NCI-H1417 treated with DMSO at 0.1 percent for 48 hours (cell line): ENCODE measurements at regions not wholly inside any gene's neighbourhood (a gene's known extent, or its start where the extent isn't known, plus 50 kb on each side); places are given as distances from the start of the nearest gene placed in this dataset.

Source experiments
- DNase-seq: peaks from one replicate; lab custom pipeline; 2025; lab: John Stamatoyannopoulos, UW

- no peak for DNase-seq
These were observed 688.5 kb downstream of the MATN1 start for GRCh38 chr1:30034627-30035521.

DNA sequence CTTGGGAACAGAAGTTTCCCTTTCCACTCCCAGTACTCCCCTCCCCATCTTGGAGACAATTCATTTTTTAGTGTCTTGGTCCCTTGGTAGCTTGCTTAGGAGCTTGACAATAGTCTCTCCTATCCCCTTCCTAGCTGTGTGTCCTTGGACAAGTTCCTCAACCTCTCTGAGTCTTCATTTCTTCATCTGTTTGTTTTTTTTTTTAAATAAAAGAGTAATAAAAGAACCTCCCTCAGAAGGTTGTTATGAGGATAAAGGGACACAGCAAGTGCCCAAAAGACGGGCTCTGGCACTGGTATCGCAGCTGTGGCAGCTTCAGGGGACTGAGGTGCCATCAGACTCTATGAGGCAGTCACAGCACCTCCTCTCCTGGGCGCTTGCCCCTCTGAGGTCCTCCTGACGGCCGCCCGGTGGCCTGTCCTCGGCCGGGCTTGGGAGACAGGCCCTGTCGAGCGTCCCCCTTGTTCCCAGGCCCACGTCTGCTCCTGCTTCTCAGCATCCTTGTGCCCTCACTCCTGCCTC is 689.2 kb downstream of the MATN1 start:
- DNase-seq = no peak

DNA sequence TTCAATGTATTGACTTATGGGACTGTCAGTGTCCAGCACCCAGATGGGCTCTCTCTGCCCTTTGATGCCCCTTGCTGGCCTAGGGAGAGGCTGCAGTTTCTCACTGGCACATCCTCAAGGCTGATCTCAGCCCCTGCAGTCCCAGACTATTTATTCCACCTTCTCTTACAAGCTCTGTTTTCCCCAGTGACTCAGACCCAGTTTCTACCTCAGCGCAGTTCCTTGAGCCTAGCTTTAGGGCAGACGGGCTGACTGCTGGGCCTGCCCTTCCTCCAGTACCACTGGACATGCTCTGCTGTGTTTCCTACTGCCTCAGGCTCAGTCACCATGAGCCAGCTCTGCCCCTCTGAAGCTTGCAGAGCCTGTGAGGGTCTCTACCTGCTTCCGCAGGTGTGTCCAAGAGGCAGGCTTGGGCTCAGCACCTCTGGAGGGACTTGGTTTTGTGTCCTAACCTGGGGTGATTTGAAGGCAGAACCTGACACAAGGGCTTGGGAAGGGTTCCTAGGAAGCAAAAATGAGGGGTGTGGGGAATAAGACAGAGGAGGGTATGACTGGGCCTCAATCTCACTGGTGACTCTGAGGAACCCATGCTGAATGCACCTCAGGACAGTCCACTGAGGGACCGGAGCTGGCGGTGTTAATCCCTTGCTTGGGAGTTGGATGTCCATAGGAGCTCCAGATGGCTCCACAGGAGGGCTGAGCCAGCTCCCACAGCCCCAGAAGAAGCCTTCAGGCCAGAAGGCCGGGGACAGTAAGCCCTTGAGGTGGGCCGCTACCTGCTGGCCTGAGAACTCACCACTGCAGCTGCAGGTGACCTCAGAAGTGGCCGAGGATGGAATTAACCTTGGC is 689.9 kb downstream of the MATN1 start:
- DNase-seq = no peak

GRCh38 chr1:30032302-30032701 is 691.1 kb downstream of the MATN1 start:
- no peak for DNase-seq

- no peak for DNase-seq
These were observed 693.7 kb downstream of the MATN1 start for GRCh38 chr1:30029677-30030076.

DNA sequence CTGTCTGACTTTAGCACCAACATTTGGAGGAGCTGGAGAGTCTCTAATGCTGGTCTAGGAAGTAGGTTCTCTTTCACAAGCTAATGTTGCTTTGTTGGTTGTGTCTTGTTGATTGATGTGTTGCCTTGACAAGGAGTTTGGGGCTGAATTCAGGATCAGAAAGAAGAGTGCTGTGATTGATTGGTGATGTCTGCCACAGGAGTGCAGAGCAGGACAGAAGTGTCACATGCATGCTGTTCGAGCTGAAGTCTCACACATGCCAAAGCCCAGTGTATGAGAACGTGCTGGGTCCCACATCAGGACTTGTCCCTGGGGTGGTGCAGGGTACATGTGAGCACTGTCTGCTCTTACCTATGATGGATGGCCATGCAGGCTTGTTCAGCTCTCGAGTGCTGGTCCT is 694.4 kb downstream of the MATN1 start:
- no peak for DNase-seq

DNA sequence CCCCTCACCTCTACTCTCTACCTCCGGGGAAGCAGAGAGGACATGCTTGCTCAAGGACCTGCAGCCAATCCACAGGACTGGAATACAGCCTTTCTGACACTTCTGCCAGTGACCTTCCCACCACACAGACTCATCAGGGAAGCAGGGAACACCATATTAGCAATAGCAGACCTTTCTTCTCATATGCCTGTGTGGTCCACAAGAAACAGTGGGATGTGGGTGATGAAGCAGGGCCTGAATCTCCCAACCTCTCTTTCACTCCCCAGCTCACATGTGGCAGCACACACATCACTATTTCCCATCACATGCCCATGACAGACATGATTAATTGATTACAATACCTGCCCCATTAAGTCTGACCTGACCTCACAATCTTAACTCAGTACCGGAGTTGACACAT is 695.1 kb downstream of the MATN1 start:
- no peak for DNase-seq

- no peak for DNase-seq
These were observed 696.1 kb downstream of the MATN1 start for GRCh38 chr1:30027247-30027646.

- no peak for DNase-seq
These were observed 698.8 kb downstream of the MATN1 start for GRCh38 chr1:30024411-30025195.

DNA sequence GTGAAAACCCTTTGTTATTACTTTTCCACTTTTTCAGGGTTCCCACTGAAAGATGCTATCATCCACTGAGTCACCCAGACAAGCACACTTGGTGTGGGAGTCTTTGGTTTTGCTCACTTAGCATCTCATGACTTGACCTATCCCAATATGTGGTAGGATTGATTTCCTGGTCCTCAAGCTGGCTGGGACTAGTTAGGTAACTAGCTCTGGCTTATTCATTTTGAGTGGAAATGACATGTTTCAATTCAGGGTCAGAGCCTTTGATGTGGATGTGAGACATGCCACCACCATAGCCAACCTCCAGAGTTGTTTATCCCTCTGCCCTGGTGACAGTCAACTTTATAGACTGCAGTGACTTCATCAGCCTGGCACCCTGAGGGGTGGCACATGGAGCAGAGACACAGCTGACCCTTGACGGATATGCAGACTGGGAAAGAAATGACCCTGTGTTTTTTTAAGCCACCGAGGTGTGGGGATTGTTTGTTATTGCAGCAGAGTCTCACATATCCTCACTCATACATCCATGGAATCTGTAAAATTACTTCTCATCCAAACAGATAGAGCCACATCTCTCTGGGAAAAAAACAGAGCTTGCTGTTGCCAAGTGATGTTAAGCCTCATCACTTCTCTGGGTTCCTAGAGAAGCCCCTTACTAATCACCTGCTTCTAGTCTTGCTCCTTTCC is 699.9 kb downstream of the MATN1 start:
- no peak for DNase-seq

DNA sequence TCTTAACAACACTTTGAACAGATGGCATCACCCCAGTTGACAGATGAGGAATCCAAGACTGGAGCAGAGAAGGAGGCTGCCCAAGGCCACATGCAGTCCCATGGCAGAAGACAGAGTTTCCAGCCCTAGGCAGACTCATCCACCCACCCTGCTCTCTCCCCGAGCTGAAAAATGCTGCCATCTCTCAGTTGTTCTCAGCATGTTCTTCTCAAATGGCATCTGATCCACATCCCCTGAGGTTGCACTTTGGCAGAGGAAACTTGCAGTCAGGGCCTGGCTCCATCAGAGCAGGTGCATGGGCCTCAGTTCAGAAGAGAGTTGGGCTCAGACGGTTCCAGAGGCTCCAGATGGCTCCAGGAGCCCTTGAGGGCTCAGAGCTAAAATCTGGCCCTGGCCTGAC is 709.4 kb downstream of the MATN1 start:
- DNase-seq = no peak

- no peak for DNase-seq
These were observed 710.6 kb downstream of the MATN1 start for GRCh38 chr1:30012455-30013440.

- no peak for DNase-seq
These were observed 711.4 kb downstream of the MATN1 start for GRCh38 chr1:30011970-30012369.

DNA sequence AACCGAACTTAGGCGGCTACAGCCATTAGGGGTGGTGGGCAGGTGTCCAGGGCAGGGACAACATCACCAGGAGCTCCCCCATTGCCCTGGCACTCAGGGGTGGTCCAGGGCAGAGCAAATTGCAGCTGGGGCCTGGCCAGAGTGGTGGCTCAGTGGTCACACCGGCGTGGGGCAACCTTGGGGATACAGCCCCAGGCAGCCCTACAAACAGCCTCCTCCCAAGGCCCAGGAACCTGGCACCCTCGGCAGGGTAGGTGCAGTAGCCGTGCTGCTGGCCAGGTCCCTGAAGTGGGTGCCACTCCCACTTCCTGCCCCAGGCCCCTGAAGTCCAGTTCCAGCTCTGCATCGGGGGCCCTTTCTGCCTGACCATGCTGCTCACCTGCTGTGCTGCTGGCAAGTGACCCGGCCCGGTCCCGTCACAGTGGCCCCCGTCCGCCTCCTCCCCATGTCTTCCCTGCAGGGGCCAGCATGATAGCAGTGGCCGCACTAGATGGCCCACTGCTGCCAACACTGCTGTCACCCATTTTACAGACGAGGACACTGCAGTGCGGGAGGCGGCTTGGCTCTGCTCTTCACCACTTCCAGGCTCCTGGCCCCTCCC is 712.8 kb downstream of the MATN1 start:
- DNase-seq = no peak

DNA sequence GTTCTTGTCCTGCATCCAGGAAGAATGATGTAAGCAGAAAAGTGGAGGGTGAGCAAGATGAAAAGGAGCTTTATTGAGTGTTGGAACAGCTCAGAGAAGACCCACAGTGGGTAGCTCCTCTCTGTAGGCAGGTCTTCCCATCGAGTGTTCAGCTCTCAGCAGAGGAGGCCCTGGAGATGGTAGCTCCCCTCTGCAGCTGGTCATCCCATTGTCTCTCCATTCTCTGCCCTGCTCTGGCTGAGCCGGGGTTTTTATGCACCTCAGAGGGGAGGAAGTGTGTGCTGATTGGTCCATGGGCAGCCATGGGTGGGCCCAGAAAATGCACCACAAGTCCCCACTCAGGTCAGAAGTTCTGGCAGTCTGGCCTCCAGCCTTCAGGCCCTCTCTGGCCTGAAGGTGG is 713.7 kb downstream of the MATN1 start:
- no peak for DNase-seq

DNA sequence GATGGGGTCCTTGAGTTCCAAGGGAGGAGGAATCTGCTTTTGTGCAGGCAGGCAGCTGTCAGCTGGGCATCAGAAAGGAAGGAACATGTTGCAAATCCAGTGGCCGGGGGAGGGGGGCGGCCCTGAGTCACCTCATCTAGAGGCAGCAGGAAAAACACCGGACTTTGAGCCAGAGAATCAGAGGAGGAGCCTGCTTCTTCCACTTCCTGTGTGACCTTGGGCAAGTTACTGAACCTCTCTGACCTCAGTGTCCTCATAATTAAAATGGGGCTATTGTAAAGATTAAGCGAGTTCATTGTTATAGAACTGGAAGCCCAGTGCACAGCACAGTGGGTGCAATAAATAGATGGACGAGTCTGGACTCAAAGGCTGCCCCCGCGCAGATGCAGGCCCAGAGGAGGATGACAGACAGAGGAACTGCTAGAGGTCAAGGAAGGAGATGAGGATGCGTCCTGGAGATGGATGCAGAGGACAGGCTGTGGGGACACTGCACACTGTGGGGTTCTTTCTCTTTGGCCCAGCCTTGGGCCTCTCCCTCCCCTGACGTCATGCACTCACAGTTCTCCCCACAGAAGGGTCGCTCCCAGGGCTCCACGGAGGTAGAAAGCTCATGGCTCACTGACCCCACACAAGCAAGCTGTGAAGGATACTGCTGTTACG is 714.3 kb downstream of the MATN1 start:
- DNase-seq = no peak

GRCh38 chr1:30008372-30008997 is 714.9 kb downstream of the MATN1 start:
- DNase-seq = no peak

DNA sequence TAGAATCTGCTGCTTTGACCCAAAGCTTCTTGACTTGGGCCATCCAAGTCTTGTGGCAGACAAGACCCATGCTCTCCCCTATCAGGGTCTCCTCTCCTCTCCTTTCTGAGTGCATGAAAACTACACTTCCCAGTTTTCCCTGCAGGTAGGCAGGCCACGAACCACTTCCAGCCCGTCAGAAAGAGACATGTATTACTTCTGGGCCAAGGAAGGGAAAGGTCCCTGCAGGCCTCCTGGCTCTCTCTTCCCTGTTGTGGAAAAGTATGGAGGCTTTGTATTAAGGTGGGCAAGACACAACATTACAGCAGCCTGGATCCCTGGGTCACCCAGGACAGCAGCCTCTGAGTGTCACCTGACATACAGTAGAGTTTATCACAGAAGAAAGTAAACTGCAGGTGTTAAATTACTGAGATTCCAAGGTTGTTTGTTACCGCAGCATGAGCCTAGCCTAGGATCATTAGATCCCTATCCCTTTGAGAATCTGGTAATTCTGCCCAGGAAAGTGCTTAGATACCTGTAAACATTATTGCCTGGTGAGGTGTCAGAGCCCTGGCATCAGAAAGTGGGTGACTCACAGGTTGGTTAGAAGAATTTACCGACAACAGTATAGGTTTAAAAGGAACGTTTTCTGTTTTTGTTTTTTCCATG is 717.3 kb downstream of the MATN1 start:
- DNase-seq = no peak

- DNase-seq = no peak
These were observed 721.7 kb downstream of the MATN1 start for GRCh38 chr1:30001732-30002039.
